SK-N-SH (cell line): ENCODE measurements at regions not wholly inside any gene's neighbourhood (a gene's known extent, or its start where the extent isn't known, plus 50 kb on each side); places are given as distances from the start of the nearest gene placed in this dataset.

ENCODE experiments used
- CTCF ChIA-PET: fragments of 300-600, 350-600 bp; formaldehyde crosslinking; extraction: SDS; loops from one replicate; lab custom pipeline; 2021; lab: Yijun Ruan, JAX
- POLR2A ChIA-PET: fragments of 350-600 bp; sonication (Branson Sonifier 250); formaldehyde crosslinking; extraction: SDS; loops from one replicate; lab custom pipeline; 2020; ENCODE audit warnings: antibody characterized with exemption, inconsistent platforms; lab: Yijun Ruan, JAX
- DNase-seq: peaks from one replicate; pipeline ENCODE4 v3.0.0; 2012
- H2AFZ ChIP-seq: fragments of 200-600 bp; sonication (generic); 2 replicates; pipeline ENCODE4 v1.8.1; 2016; ENCODE audit warnings: antibody characterized with exemption, mild to moderate bottlenecking, low read depth
- H3F3A ChIP-seq: fragments of 200-600 bp; sonication (generic); replicated peaks from 2 replicates; pipeline ENCODE3; 2016; ENCODE audit warnings: antibody characterized with exemption, mild to moderate bottlenecking; ENCODE audit not compliant: insufficient read depth
- H3K27ac ChIP-seq, 2 experiments: fragments of 200-500 bp in 1 of 2; fragments of 200-600 bp in 1 of 2; sonication (Bioruptor generic) in 1 of 2; sonication (generic), shearing (Covaris generic) in 1 of 2; 2 replicates each; pipeline versions ENCODE4 v1.5.1 to v1.6.1; 2014 to 2016; ENCODE audit warnings: low read depth in 2 of 2, inconsistent platforms in 1 of 2, low read length in 1 of 2, mild to moderate bottlenecking in 1 of 2, mixed read lengths in 1 of 2
- H3K27me3 ChIP-seq: fragments of 200-600 bp; sonication (generic), shearing (Covaris generic); 2 replicates; pipeline ENCODE4 v1.6.1; 2016; ENCODE audit warnings: mixed run types; ENCODE audit not compliant: insufficient read depth
- H3K36me3 ChIP-seq, 2 experiments: fragments of 200-500 bp in 1 of 2; fragments of 200-600 bp in 1 of 2; sonication (Bioruptor generic) in 1 of 2; sonication (generic) in 1 of 2; replicated peaks in 1 of 2; 2 replicates each; pipeline versions ENCODE3 to v1.5.1; 2014 to 2016; ENCODE audit warnings: low read length in 1 of 2, mild to moderate bottlenecking in 1 of 2; ENCODE audit not compliant: insufficient read depth in 2 of 2, control insufficient read depth in 1 of 2
- H3K4me1 ChIP-seq, 2 experiments: fragments of 200-500 bp in 1 of 2; fragments of 200-600 bp in 1 of 2; sonication (Bioruptor generic) in 1 of 2; sonication (generic), shearing (Covaris generic) in 1 of 2; 2 replicates each; pipeline versions ENCODE4 v1.5.1 to v1.6.1; 2014 to 2016; ENCODE audit warnings: low read depth in 1 of 2, low read length in 1 of 2, mixed run types in 1 of 2; ENCODE audit not compliant: insufficient read depth in 2 of 2, control insufficient read depth in 1 of 2
- H3K4me2 ChIP-seq: fragments of 200-600 bp; sonication (generic), shearing (Covaris generic); 2 replicates; pipeline ENCODE4 v1.6.1; 2017; ENCODE audit warnings: mixed run types
- H3K4me3 ChIP-seq, 2 experiments: fragments of 200-500 bp in 1 of 2; fragments of 200-600 bp in 1 of 2; sonication (Bioruptor generic) in 1 of 2; sonication (generic), shearing (Covaris generic) in 1 of 2; 2 replicates each; pipeline versions ENCODE4 v1.5.1 to v1.8.1; 2014 to 2016; ENCODE audit warnings: low read depth in 2 of 2, inconsistent platforms in 1 of 2, low read length in 1 of 2, mild to moderate bottlenecking in 1 of 2, mixed read lengths in 1 of 2, moderate library complexity in 1 of 2
- H3K79me2 ChIP-seq: fragments of 200-600 bp; sonication (generic); 2 replicates; pipeline ENCODE4 v1.8.1; 2017; ENCODE audit warnings: mild to moderate bottlenecking; ENCODE audit not compliant: insufficient read depth
- H3K9ac ChIP-seq: fragments of 200-600 bp; sonication (generic); 2 replicates; pipeline ENCODE4 v1.6.1; 2017; ENCODE audit warnings: mixed run types
- H3K9me2 ChIP-seq: fragments of 200-600 bp; sonication (generic); 2 replicates; pipeline ENCODE4 v1.6.1; 2017; ENCODE audit warnings: mixed run types
- H3K9me3 ChIP-seq: fragments of 200-600 bp; sonication (generic); 2 replicates; pipeline ENCODE4 v1.6.1; 2017; ENCODE audit warnings: mixed run types, mild to moderate bottlenecking, moderate library complexity
- H4K20me1 ChIP-seq: fragments of 200-600 bp; sonication (generic); 2 replicates; pipeline ENCODE4 v1.6.1; 2017; ENCODE audit warnings: mild to moderate bottlenecking, mixed run types; ENCODE audit not compliant: insufficient read depth
- CHD2 ChIP-seq: fragments of 150-350 bp; IDR thresholded peaks from 2 replicates; pipeline ENCODE4 v1.6.1; 2018; ENCODE audit warnings: low read length; ENCODE audit not compliant: partially characterized antibody
- ELF1 ChIP-seq: IDR thresholded peaks from 2 replicates; pipeline ENCODE4 v1.4.0; 2012
- FOXJ3 ChIP-seq: sonication (generic); formaldehyde crosslinking; IDR thresholded peaks from 2 replicates; pipeline ENCODE4 v1.5.1; 2020; ENCODE audit warnings: mild to moderate bottlenecking, missing genetic modification reagents
- GABPA ChIP-seq: IDR thresholded peaks from 2 replicates; pipeline ENCODE4 v1.4.0; 2012; ENCODE audit warnings: low read depth, mild to moderate bottlenecking
- IRF3 ChIP-seq: fragments of 150-350 bp; IDR thresholded peaks from 2 replicates; pipeline ENCODE4 v1.6.1; 2016; ENCODE audit warnings: mild to moderate bottlenecking, low read depth, low read length
- MAX ChIP-seq: IDR thresholded peaks from 2 replicates; pipeline ENCODE4 v1.4.0; 2012; ENCODE audit warnings: low read depth
- MXI1 ChIP-seq: IDR thresholded peaks from 2 replicates; pipeline ENCODE4 v1.6.1; 2012; ENCODE audit warnings: mild to moderate bottlenecking, low read depth, low read length, improper control_type of control experiment
- NRF1 ChIP-seq: IDR thresholded peaks from 2 replicates; pipeline ENCODE4 v1.6.1; 2012; ENCODE audit warnings: low read depth, mild to moderate bottlenecking, low read length
- PBX3 ChIP-seq: IDR thresholded peaks from 2 replicates; pipeline ENCODE4; 2012
- POLR2AphosphoS5 ChIP-seq: IDR thresholded peaks from 2 replicates; pipeline ENCODE4 v1.6.1; 2012; ENCODE audit warnings: low read depth, low read length
- REST ChIP-seq: IDR thresholded peaks from 2 replicates; pipeline ENCODE4 v1.6.1; 2012; ENCODE audit warnings: mild to moderate bottlenecking, low read depth, low read length, moderate library complexity
- RFX5 ChIP-seq: IDR thresholded peaks from 2 replicates; pipeline ENCODE4 v1.6.1; 2012; ENCODE audit warnings: mild to moderate bottlenecking, improper control_type of control experiment, low read length
- SIN3A ChIP-seq: IDR thresholded peaks from 2 replicates; pipeline ENCODE4 v1.6.1; 2012; ENCODE audit warnings: low read depth, mild to moderate bottlenecking, low read length, moderate library complexity, borderline replicate concordance
- SMC3 ChIP-seq: IDR thresholded peaks from 2 replicates; pipeline ENCODE4 v1.6.1; 2012; ENCODE audit warnings: low read depth, low read length, improper control_type of control experiment
- TEAD4 ChIP-seq: IDR thresholded peaks from 2 replicates; pipeline ENCODE4 v1.4.0; 2012; ENCODE audit warnings: mild to moderate bottlenecking, borderline replicate concordance; ENCODE audit not compliant: insufficient read depth
- YY1 ChIP-seq: IDR thresholded peaks from 2 replicates; pipeline ENCODE4 v1.4.0; 2012; ENCODE audit warnings: low read depth, mild to moderate bottlenecking
- WGBS: methylation state at CpG from one replicate; pipeline ENCODE4 v1.1.6; 2017; ENCODE audit warnings: low lambda C conversion rate; 5-methylcytosine and 5-hydroxymethylcytosine counted together

- no peak overlapping the region for H3K9ac ChIP-seq
- H3K79me2 ChIP-seq: no peaks in the 10 kb centered on the region
- 61% methylated on average over 11 of the region's 11 CpGs for WGBS
- H3K4me2 ChIP-seq: no peak overlapping the region
- no peaks in the 10 kb centered on the region for H3F3A ChIP-seq
- no peak overlapping the region for H3K27ac ChIP-seq
- no peak for DNase-seq
- H3K27me3 ChIP-seq: no peaks in the 10 kb centered on the region
- POLR2A ChIA-PET: no interaction called here
- H2AFZ ChIP-seq: no peak overlapping the region
- no peaks in the 10 kb centered on the region for H3K36me3 ChIP-seq
- no peaks in the 10 kb centered on the region for H4K20me1 ChIP-seq
- CTCF ChIA-PET: no interaction called here
- TF ChIP-seq FOXJ3 (CRISPR knock-in tag) (no peak), IRF3 (no peak), CHD2 (no peak), MAX (no peak), REST (no peak), NRF1 (no peak), POLR2AphosphoS5 (no peak), ELF1 (no peak), GABPA (no peak), TEAD4 (no peak), SIN3A (no peak), MXI1 (no peak), RFX5 (no peak), PBX3 (no peak), SMC3 (no peak), YY1 (no peak)
- TF ChIP-seq, all 33 proteins: peak for 0
- Histone ChIP-seq H3K4me1 (peaks cover 0 to 4% of the 10 kb centered on the region in 2 experiments; a peak in 2 of 4 replicates), H3K9me2 (no peaks in the 10 kb centered on the region), H3K4me3 (no peak overlapping the region), H3K9me3 (no peaks in the 10 kb centered on the region)
Observed at GRCh38 chr3:193794002-193794881, 201.2 kb downstream of the OPA1 start.
